GM19240 (cell line): ENCODE measurements at regions not wholly inside any gene's neighbourhood (a gene's known extent, or its start where the extent isn't known, plus 50 kb on each side); places are given as distances from the start of the nearest gene placed in this dataset.
A peak's percentile ranks its signal among the peaks of the same experiment; 100 is the strongest.

Experiments used
- DNase-seq: peaks from one replicate; pipeline ENCODE4 v3.0.0; 2011; ENCODE audit warnings: low spot score; ENCODE audit not compliant: insufficient read length

GRCh38 chr9:21564175-21564574 lies 82.1 kb upstream of the IFNE start:
- DNase-seq, result no peak

- DNase-seq, result no peak
Observed at GRCh38 chr9:21565155-21565554, 83.0 kb upstream of the IFNE start.

- DNase-seq, result no peak
Observed at GRCh38 chr9:21567926-21568325, 85.8 kb upstream of the IFNE start.

GRCh38 chr9:21568484-21568883 lies 86.4 kb upstream of the IFNE start:
- DNase-seq, result no peak

- no peak for DNase-seq
Observed at GRCh38 chr9:21569721-21570120, 87.6 kb upstream of the IFNE start.

- no peak for DNase-seq
Observed at GRCh38 chr9:21570643-21571275, 88.6 kb upstream of the IFNE start.

GRCh38 chr9:21574261-21574660 lies 92.1 kb upstream of the IFNE start:
- no peak for DNase-seq

GRCh38 chr9:21576331-21577189 lies 94.4 kb upstream of the IFNE start:
- DNase-seq, result no peak

GRCh38 chr9:21579247-21579671 lies 97.1 kb upstream of the IFNE start:
- no peak for DNase-seq

- no peak for DNase-seq
Observed at GRCh38 chr9:21579743-21580142, 97.6 kb upstream of the IFNE start.

GRCh38 chr9:21580636-21581378 lies 98.7 kb upstream of the IFNE start:
- DNase-seq, result no peak

- no peak for DNase-seq
Observed at GRCh38 chr9:21583628-21584377, 101.7 kb upstream of the IFNE start.

- no peak for DNase-seq
Observed at GRCh38 chr9:21584890-21585289, 102.8 kb upstream of the IFNE start.

GRCh38 chr9:21585756-21586752 lies 103.9 kb upstream of the IFNE start:
- DNase-seq, result no peak

- no peak for DNase-seq
Observed at GRCh38 chr9:21589344-21590056, 107.4 kb upstream of the IFNE start.

GRCh38 chr9:21590058-21590996 lies 108.2 kb upstream of the IFNE start:
- DNase-seq, result no peak

GRCh38 chr9:21591221-21592062 lies 109.3 kb upstream of the IFNE start:
- peak; percentile 7 for DNase-seq

GRCh38 chr9:21592063-21592338 lies 109.9 kb upstream of the IFNE start:
- DNase-seq, result no peak
